D721Med (cell line): ENCODE measurements at regions not wholly inside any gene's neighbourhood (a gene's known extent, or its start where the extent isn't known, plus 50 kb on each side); places are given as distances from the start of the nearest gene placed in this dataset.
"Not testable (repeated sequence)": the region's sequence is repeated elsewhere in the genome, so short reads cannot be mapped to it uniquely, and the experiment has no call there.

Source experiments
- DNase-seq: peaks from one replicate; pipeline ENCODE4 v3.0.0; 2011; ENCODE audit warnings: low spot score; ENCODE audit not compliant: insufficient read length
- FAIRE-seq: peaks from 2 replicates; lab custom pipeline; 2011; peaks lifted over from hg19 to GRCh38; lab: Jason Lieb, UNC
- TF ChIP-seq, protein P1 (sequence below): IDR thresholded peaks from 2 replicates; pipeline ENCODE4 v1.5.1; 2012; ENCODE audit warnings: mild to moderate bottlenecking, control low read depth; ENCODE audit not compliant: insufficient read depth; ENCODE audit errors: missing control alignments

DNA sequence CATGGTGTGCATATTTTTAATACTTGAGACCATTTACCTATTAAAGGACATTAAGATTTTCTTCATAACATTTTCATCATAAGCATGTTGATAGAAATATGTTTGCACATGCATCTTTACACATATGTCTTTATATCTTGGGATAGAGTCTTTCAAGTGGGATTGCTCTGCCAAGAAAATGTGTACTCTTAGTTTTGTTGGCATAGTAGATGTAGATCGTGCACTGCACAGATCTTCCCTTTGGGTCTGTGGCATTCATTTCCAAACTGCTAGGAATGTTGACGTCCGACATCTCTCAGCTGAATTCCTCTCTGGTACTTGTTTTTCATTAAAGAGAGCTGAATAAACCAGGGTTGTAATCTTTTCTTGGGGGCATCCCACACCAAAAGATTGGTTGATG lies 183.2 kb upstream of the RPRM start:
- TF ChIP-seq, protein P1, sequence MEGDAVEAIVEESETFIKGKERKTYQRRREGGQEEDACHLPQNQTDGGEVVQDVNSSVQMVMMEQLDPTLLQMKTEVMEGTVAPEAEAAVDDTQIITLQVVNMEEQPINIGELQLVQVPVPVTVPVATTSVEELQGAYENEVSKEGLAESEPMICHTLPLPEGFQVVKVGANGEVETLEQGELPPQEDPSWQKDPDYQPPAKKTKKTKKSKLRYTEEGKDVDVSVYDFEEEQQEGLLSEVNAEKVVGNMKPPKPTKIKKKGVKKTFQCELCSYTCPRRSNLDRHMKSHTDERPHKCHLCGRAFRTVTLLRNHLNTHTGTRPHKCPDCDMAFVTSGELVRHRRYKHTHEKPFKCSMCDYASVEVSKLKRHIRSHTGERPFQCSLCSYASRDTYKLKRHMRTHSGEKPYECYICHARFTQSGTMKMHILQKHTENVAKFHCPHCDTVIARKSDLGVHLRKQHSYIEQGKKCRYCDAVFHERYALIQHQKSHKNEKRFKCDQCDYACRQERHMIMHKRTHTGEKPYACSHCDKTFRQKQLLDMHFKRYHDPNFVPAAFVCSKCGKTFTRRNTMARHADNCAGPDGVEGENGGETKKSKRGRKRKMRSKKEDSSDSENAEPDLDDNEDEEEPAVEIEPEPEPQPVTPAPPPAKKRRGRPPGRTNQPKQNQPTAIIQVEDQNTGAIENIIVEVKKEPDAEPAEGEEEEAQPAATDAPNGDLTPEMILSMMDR: no peak
- FAIRE-seq (no peak), DNase-seq (no peak)

DNA sequence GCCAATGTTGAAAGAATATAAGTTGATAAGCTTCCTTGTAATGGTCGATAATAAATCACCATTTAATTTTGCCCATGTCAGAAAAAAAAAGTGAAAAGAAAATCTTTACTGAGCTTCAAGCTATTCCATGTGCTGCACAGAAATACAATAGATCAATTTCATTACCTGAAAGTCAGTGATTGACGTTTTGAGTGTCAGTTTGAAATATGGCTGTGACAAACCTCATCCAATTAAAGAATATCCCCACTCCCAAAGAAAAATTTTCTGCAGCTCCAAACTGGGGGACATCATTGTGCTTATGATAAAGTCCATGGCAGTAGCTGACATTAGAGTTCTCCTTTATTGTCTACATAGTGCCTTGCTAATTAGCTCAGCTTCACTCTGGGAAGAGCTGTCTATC lies 184.8 kb upstream of the RPRM start:
- TF ChIP-seq, protein P1: no peak
- DNase-seq (no peak), FAIRE-seq (no peak)

DNA sequence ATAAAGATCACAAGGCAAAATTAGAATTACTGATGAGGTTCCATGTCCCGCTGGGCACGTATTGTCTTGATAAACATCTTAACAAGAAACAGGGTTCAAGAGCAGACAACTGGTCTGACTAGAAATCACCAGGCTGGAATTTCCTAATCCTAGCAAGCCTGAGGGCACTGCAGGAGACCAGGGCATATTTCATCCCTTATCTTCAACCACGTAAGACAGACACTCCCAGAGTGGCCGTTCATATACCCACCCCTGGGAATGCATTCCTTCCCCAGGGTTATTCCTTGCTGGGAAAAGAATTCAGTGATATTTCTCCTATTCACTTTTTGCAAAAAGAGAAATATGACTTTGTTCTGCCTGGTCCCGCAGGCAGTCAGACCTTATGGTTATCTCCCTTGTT lies 185.4 kb upstream of the RPRM start:
- FAIRE-seq, DNase-seq: not testable (repeated sequence)

DNA sequence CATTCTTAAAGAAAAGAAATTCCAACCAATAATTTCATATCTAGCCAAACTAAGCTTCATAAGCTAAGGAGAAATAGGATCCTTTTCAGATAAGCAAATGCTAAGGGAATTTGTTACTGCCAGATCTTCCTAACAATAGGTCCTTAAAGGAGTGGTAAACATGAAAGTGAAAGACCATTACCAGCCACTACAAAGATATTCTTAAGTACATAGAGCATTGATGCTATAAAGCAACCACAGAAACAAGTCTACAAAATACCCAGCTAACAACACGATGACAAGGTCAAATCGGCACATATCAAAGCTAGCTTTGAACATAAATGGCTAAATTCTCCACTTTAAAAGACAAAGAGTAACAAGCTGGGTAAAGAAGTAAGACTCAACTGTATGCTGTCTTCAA lies 188.9 kb upstream of the RPRM start:
- no peak for FAIRE-seq

DNA sequence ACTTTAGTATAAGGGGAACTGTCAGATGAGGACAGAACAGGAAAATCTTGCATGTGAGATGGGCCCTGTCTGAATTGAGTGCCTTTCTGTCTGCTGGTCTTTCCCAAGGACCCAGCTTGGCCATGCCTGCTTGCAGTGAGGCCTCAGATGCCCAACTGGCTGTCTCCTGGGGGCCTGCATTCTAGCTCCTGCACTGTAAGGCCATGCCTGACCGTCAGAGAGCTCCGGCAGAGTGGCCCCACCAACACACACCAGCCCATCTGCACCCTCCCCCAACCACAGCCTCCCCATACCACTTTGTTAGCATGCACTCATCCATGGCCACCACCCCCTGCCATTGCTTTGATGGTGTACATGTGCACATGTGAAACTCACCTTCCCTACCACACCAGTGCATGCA lies 190.4 kb upstream of the RPRM start:
- no peak for FAIRE-seq
- DNase-seq: no peak
- TF ChIP-seq, protein P1: no peak

More for the DNA sequence above, 188.9 kb upstream of the RPRM start:
- TF ChIP-seq, protein P1: no peak
- no peak for DNase-seq

DNA sequence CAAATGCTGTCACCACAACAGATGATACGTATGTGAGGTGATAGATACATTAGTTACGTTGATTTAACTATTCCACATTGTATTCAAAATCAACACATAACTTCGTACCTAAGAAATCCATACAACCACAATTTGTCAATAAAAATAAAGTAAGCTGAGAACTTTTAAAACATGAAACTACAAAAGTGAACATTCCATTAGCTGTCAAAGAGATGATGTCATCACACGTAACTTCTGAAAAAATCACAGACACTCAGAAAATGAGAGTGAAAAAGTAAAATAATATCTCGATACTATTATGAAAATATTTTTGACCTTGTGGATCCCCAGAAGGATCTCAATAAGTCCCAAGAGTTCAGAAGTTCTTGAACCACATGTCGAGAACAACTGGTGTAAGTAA lies 161.6 kb upstream of the GALNT13 start:
- DNase-seq: no peak
- TF ChIP-seq, protein P1: no peak
- peak; percentile 16 for FAIRE-seq

DNA sequence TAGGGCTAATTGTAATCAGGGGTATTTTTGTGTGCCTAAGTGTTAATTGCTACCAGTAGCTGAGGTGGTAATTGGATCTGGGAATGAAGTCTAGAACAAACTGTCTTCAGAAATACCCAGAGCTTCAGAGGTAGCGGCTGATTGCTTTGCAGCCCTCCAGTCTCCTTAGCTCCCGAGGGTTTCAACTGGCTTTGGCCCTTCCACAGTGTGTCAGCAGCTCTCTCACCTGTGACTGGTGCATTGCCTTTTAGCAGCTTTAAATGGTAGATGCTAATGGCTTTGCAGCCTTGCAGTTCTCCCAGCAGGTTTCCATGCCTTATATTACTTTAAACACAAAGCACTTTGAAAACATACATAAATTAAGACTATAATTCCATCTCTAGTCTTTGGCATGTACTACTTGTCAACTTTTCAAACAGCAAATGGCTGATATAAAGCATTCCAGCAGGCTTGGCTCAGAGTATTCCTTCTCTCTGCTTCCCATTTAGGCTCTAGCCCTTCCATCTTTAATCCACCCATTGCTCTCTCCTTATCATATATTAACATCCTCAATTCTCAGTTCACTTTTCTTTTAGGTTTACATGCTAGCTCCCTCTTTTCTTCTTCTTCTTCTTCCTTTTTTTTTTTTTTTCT lies 156.4 kb upstream of the GALNT13 start:
- TF ChIP-seq, protein P1: no peak

More for the DNA sequence above, 156.4 kb upstream of the GALNT13 start:
- FAIRE-seq (no peak), DNase-seq (no peak)
